ENCODE measurements at regions not wholly inside any gene's neighbourhood (a gene's known extent, or its start where the extent isn't known, plus 50 kb on each side); places are given as distances from the start of the nearest gene placed in this dataset.

- no peak for DNase-seq
Measured at GRCh38 chr18:53625997-53626599, 598.4 kb downstream of the MBD2 start.

GRCh38 chr18:53610957-53611356, 613.5 kb downstream of the MBD2 start:
- no peak for DNase-seq

GRCh38 chr18:53606792-53607191, 617.7 kb downstream of the MBD2 start:
- DNase-seq, result no peak

GRCh38 chr18:53605198-53605597, 619.3 kb downstream of the MBD2 start:
- DNase-seq, result no peak

GRCh38 chr18:53603276-53603675, 621.2 kb downstream of the MBD2 start:
- DNase-seq, result no peak

- no peak for DNase-seq
Measured at GRCh38 chr18:53601344-53601743, 623.1 kb downstream of the MBD2 start.

- DNase-seq, result no peak
Measured at GRCh38 chr18:53586923-53587322, 637.5 kb downstream of the MBD2 start.

Measured in T-helper 2 cell (primary cell).